Psoas muscle (tissue), 7 donors: ENCODE measurements at regions not wholly inside any gene's neighbourhood (a gene's known extent, or its start where the extent isn't known, plus 50 kb on each side); places are given as distances from the start of the nearest gene placed in this dataset.

Experiments
- ATAC-seq, 4 donors: fragments of 200-7000 bp; cut with Tn5 transposase; one replicate each; pipeline ENCODE4 v1.9.1; 2020; ENCODE audit warnings: moderate library complexity in 3 of 4, mild to moderate bottlenecking in 2 of 4
- DNase-seq, 2 donors: peaks; one replicate each; pipeline ENCODE4 v3.0.0-alpha.2; 2020
- H3K27ac ChIP-seq: fragments of 200-600 bp; one replicate; pipeline ENCODE4 v1.8.0; 2022
- H3K27me3 ChIP-seq, 3 donors: fragments of 200-600 bp in 1 of 3; one replicate each; pipeline versions ENCODE4 v1.6.1 to v1.8.0; 2013 to 2022; ENCODE audit warnings: low read length in 2 of 3, mild to moderate bottlenecking in 2 of 3, moderate library complexity in 1 of 3; ENCODE audit not compliant: insufficient read depth in 3 of 3
- H3K36me3 ChIP-seq, 2 donors: fragments of 200-600 bp in 1 of 2; one replicate each; pipeline versions ENCODE4 v1.6.1 to v1.8.0; 2013 to 2022; ENCODE audit warnings: low read depth in 1 of 2, mild to moderate bottlenecking in 1 of 2, moderate library complexity in 1 of 2; ENCODE audit not compliant: insufficient read depth in 1 of 2
- H3K4me1 ChIP-seq: fragments of 200-600 bp; one replicate; pipeline ENCODE4 v1.8.0; 2022
- H3K4me3 ChIP-seq: fragments of 200-600 bp; one replicate; pipeline ENCODE4 v1.8.0; 2022; ENCODE audit warnings: mild to moderate bottlenecking
- H3K9me3 ChIP-seq: fragments of 200-600 bp; one replicate; pipeline ENCODE4 v1.8.0; 2022
- WGBS, 3 donors: extraction: QIAGEN DNeasy Blood & Tissue Kit; methylation state at CpG; one replicate each; pipeline versions ENCODE4 v1.1.6 to v1.1.7; 2013; 5-methylcytosine and 5-hydroxymethylcytosine counted together
- intact Hi-C, 2 donors: fragments of 100-400 bp; cut with DNase I; formaldehyde crosslinking; loops; one replicate each; pipeline versions ENCODE4 v1.11.0 to v1.14.2; 2022
- TF ChIP-seq, protein P1 (sequence below): fragments of 200-600 bp; IDR thresholded peaks from one replicate; pipeline ENCODE4 v1.8.0; 2022; ENCODE audit warnings: antibody characterized with exemption
- donor health status: healthy with polysubstance abuse.
- donor health status: DM: no; HTN: no; CAD: no; lungs with moderate emphysema.
- donor health status: Bipolar disorder and iron deficiency.
- donor health status: healthy.
- donor health status: DM: yes; HTN: yes; CAD: no.
- donor health status: DM: no; HTN: no; CAD: no.
- donor health status: DM: yes; HTN: yes; CAD: no.

DNA sequence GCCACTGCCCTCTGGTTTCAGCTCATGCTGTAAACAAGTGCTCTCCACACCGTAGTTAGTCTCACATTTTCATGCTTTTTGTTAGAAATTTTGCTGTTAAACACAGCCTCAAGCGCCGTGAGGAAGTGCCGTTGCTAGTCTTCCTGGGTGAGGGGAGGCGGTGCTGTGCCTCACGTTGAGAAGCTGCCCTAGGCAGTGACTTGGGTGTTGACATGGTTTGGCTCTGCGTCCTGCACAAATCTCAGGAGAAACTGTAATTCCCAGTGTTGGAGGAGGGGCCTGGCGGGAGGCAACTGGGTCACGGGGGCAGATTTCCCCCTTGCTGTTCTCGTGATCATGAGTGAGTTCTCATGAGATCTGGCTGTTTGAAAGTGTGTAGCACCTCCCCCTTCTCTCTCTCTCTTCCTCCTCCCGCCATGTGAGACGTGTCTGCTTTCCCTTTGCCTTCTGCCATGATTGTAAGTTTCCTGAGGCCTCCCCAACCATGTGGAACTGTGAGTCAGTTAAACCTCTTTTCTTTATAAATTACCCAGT is 95.8 kb downstream of the ERMARD start:
- TF ChIP-seq, protein P1, sequence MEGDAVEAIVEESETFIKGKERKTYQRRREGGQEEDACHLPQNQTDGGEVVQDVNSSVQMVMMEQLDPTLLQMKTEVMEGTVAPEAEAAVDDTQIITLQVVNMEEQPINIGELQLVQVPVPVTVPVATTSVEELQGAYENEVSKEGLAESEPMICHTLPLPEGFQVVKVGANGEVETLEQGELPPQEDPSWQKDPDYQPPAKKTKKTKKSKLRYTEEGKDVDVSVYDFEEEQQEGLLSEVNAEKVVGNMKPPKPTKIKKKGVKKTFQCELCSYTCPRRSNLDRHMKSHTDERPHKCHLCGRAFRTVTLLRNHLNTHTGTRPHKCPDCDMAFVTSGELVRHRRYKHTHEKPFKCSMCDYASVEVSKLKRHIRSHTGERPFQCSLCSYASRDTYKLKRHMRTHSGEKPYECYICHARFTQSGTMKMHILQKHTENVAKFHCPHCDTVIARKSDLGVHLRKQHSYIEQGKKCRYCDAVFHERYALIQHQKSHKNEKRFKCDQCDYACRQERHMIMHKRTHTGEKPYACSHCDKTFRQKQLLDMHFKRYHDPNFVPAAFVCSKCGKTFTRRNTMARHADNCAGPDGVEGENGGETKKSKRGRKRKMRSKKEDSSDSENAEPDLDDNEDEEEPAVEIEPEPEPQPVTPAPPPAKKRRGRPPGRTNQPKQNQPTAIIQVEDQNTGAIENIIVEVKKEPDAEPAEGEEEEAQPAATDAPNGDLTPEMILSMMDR: no peak
- ATAC-seq: no peak
- WGBS, 3 donors: 73 to 82% (median 75%) methylated on average over 12 of the region's 12 CpGs
- H3K4me3 ChIP-seq: no peak overlapping the region
- no peaks in the 10 kb centered on the region for H3K9me3 ChIP-seq
- no peaks in the 10 kb centered on the region for H3K27me3 ChIP-seq
- no peak overlapping the region for H3K27ac ChIP-seq
- intact Hi-C loops: no loop called here
- no peaks in the 10 kb centered on the region for H3K36me3 ChIP-seq
- H3K4me1 ChIP-seq: no peaks in the 10 kb centered on the region
- DNase-seq: no peak

DNA sequence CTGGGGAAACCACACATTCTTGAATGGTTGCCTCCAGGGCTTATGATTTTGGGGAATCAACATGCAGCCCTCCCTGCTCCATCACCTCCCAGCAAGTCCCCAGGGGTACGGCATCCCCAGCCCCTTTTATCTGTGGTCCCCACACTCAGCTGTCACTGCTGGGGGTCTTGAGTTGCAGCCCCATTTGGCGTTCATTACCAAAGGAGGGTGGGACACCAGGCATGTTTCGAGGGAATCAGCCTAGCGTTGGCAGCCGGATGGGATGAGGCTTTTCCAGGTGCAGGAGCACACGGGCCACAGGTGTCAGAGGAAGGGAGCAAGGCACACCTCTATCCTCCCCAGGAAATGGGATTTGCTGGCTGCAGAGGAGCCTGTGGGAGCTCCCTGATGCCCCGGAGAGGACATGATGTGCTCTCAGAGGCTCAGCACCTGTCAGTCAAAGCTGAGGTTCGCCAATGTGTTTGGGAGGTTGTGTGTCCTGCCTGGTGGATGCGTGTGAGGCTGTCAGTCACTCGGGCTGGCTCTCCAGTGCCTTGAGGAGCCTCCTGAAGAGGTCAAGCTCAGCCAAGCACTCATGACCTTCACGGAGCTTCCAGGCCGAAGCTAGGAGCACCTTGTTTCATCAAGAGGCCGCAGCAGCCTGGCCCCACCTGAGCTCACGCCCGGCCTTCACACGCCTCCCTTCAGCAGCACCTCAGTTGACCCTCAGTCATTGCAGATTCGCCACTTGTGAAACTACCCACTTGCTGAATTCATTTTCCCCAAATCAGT is 95.0 kb downstream of the ERMARD start:
- no peaks in the 10 kb centered on the region for H3K27me3 ChIP-seq
- DNase-seq: no peak
- intact Hi-C loops: no loop called here
- no peak overlapping the region for H3K27ac ChIP-seq
- no peak overlapping the region for H3K4me3 ChIP-seq
- TF ChIP-seq, protein P1: no peak
- no peak for ATAC-seq
- H3K9me3 ChIP-seq: no peaks in the 10 kb centered on the region
- no peaks in the 10 kb centered on the region for H3K4me1 ChIP-seq
- 91 to 93% (median 91%) methylated on average over 17 of the region's 17 CpGs for WGBS, 3 donors
- H3K36me3 ChIP-seq: no peaks in the 10 kb centered on the region

DNA sequence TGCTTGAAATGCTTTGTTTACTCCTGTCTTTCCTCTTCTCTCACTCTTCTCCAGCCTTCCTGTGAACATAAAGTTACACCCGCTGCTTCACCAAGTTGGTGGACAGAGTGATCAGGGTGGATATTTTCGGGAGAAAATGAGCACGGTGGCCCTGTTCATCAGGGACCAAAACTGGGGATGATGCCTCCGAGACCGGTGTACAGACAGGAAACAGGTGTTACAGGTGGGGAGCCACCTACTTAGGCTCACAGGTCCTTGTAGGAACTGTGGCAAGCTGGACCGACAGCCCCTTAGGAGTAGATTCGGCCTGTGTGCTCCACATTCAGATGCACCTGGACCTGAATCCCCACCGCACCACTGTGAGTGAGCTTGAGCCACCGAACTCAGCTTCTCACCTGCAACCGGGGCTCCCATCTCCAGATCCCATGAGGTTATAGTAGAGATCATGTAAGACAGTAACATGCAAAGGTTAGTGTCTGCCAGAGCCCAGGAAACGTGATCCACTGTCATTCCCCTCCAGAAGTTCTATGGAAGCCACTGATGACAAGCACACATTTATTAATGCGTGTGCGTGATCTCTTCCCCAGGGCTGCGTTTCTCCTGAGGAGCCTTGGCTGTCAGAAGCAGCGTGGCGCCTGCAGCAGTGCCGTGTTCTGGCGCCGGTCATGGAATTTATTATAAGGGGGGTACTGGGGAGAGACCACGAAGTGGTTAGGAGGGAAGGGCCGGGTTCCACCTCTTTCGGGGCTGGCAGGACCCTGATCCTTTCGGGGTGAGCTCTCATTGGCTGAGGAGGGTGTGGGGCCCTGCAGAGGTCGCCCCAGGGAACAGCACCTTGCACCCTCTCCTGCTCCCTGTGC is 94.2 kb downstream of the ERMARD start:
- no peaks in the 10 kb centered on the region for H3K4me1 ChIP-seq

DNA sequence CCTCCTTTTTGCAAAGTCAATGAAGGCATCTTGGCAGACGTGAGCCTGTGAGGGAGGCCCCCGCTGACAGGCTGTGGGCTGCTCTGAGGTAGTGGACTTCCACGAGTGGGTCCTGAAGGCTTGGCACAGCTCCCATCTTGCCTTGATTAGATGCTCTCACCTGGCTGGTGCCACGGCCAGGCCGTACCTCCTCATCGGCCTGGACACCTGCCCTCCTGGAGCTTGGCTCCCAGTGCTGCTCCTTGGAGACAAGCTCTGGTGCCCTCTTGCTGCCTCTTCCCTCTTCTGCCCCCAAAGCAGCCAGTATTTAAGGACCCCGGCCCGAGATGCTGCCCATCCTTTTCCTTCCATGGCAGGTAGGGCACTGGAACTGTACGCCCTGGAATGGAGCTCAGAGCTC is 93.5 kb downstream of the ERMARD start:
- Histone ChIP-seq H3K4me3 (no peak overlapping the region), H3K9me3 (no peaks in the 10 kb centered on the region), H3K27me3 (no peaks in the 10 kb centered on the region), H3K4me1 (no peaks in the 10 kb centered on the region), H3K36me3 (no peaks in the 10 kb centered on the region), H3K27ac (no peak overlapping the region)
- 73 to 77% (median 77%) methylated on average over 9 of the region's 9 CpGs for WGBS, 3 donors
- no peak for DNase-seq
- ATAC-seq: no peak
- intact Hi-C loops: no loop called here
- TF ChIP-seq, protein P1: no peak

More for the DNA sequence above, 94.2 kb downstream of the ERMARD start:
- Histone ChIP-seq H3K4me3 (no peak overlapping the region), H3K36me3 (no peaks in the 10 kb centered on the region), H3K27me3 (no peaks in the 10 kb centered on the region), H3K27ac (no peak overlapping the region), H3K9me3 (no peaks in the 10 kb centered on the region)
- no peak for ATAC-seq
- TF ChIP-seq, protein P1: no peak
- intact Hi-C loops: no loop called here
- DNase-seq: no peak
- 80 to 85% (median 81%) methylated on average over 24 of the region's 24 CpGs for WGBS, 3 donors
